ENCODE measurements at regions not wholly inside any gene's neighbourhood (a gene's known extent, or its start where the extent isn't known, plus 50 kb on each side); places are given as distances from the start of the nearest gene placed in this dataset.

DNA sequence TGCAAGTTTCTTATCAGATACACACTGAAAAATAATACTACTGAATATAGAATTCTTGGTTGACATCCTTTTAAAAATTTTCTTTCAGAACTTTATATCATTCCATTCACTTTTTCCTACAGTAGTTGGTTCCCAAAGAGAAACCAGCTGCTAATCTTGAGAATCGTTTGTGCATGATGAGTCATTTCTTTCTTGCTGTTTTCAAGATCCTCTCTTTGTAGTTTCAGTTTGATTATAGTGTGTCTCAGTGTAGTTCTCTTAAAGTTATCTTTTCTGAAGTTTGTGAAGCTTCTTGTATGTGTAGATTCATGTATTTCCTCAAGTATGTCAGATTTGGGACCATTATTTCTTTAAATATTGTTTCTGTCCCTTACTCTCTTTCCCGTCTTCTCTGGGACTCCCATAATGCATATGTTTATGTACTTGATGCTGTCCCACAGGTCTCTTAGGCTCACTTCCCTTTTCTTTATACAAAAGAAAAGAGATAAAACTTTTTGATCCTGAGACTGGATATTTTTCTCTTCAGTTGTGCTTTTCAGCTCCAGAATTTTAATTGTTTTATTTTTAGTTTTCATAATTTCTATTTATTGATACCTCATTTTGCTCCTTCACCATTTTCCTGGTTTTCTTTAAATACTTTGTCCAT, 801.0 kb downstream of the TDRD15 start:
- Histone ChIP-seq H3K9me3 (ENCODE audit: low read length) (peaks cover 57% of the 10 kb centered on the region), H3K27ac (ENCODE audit: extremely low read length, insufficient read depth, low read length) (no peak overlapping the region), H4K20me1 (ENCODE audit: insufficient read depth, low read length) (no peaks in the 10 kb centered on the region), H3K4me2 (ENCODE audit: low read depth, low read length) (no peak overlapping the region), H3K36me3 (replicated peaks in 1 of 2; ENCODE audit: control insufficient read depth in 1 of 2, insufficient read depth in 2 of 2, low read length in 2 of 2) (no peaks in the 10 kb centered on the region), H3K4me1 (ENCODE audit: insufficient read depth, low read length) (no peaks in the 10 kb centered on the region), H3K79me2 (ENCODE audit: insufficient read depth, low read length) (no peaks in the 10 kb centered on the region), H3K9ac (ENCODE audit: insufficient read depth, low read depth, low read length) (no peak overlapping the region), H3K4me3 (replicated peaks in 1 of 3; ENCODE audit: insufficient read depth in 1 of 3, low read depth in 2 of 3, low read length in 3 of 3) (no peak overlapping the region), H3K27me3 (ENCODE audit: control insufficient read depth in 1 of 2, insufficient read depth in 2 of 2, low read length in 2 of 2) (no peaks in the 10 kb centered on the region), H2AFZ (ENCODE audit: low read length) (no peak overlapping the region)
- ATAC-seq (no peak), FAIRE-seq (no peak), DNase-seq (ENCODE audit: low spot score) (no peak)
- intact Hi-C loops (cut with micrococcal nuclease; ENCODE audit: unreplicated experiment), result no loop called here
- POLR2A ChIA-PET, result no interaction called here
- CTCF ChIA-PET (ENCODE audit: low intra/inter-chr PET ratio, low total read pairs), result no interaction called here
- in situ Hi-C loops (cut with HindIII; ENCODE audit: extremely low pct_ligation_motif_present, low pct_unique_long_range_greater_than_20kb), result no loop called here
- TF ChIP-seq ZNF891 (CRISPR knock-in tag; IDR thresholded peaks at IDR 0.05) (no peak), ZFP1 (CRISPR knock-in tag; IDR thresholded peaks at IDR 0.05) (no peak), IRX3 (CRISPR knock-in tag; IDR thresholded peaks at IDR 0.05; ENCODE audit: borderline replicate concordance, low read depth) (no peak), IKZF1 (IDR thresholded peaks at IDR 0.05) (no peak), TBX2 (CRISPR knock-in tag; IDR thresholded peaks at IDR 0.05; ENCODE audit: borderline replicate concordance) (no peak), ZNF7 (CRISPR knock-in tag; IDR thresholded peaks at IDR 0.05) (no peak), CEBPB (IDR thresholded peaks at IDR 0.05; ENCODE audit: borderline replicate concordance, low read depth, low read length) (no peak), HES4 (CRISPR knock-in tag; IDR thresholded peaks at IDR 0.05; ENCODE audit: borderline replicate concordance) (no peak), KMT2B (CRISPR knock-in tag; IDR thresholded peaks at IDR 0.05) (no peak), ZNF776 (CRISPR knock-in tag; IDR thresholded peaks at IDR 0.05) (no peak), NCOA2 (CRISPR knock-in tag; IDR thresholded peaks at IDR 0.05) (no peak)
- TF ChIP-seq, protein P1, sequence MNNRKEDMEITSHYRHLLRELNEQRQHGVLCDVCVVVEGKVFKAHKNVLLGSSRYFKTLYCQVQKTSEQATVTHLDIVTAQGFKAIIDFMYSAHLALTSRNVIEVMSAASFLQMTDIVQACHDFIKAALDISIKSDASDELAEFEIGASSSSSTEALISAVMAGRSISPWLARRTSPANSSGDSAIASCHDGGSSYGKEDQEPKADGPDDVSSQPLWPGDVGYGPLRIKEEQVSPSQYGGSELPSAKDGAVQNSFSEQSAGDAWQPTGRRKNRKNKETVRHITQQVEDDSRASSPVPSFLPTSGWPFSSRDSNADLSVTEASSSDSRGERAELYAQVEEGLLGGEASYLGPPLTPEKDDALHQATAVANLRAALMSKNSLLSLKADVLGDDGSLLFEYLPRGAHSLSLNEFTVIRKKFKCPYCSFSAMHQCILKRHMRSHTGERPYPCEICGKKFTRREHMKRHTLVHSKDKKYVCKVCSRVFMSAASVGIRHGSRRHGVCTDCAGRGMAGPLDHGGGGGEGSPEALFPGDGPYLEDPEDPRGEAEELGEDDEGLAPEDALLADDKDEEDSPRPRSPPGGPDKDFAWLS (CRISPR knock-in tag; IDR thresholded peaks at IDR 0.05; ENCODE audit: borderline replicate concordance), result no peak
- TF ChIP-seq, protein P2, sequence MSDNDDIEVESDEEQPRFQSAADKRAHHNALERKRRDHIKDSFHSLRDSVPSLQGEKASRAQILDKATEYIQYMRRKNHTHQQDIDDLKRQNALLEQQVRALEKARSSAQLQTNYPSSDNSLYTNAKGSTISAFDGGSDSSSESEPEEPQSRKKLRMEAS (IDR thresholded peaks at IDR 0.05), result no peak
- TF ChIP-seq, protein P3, sequence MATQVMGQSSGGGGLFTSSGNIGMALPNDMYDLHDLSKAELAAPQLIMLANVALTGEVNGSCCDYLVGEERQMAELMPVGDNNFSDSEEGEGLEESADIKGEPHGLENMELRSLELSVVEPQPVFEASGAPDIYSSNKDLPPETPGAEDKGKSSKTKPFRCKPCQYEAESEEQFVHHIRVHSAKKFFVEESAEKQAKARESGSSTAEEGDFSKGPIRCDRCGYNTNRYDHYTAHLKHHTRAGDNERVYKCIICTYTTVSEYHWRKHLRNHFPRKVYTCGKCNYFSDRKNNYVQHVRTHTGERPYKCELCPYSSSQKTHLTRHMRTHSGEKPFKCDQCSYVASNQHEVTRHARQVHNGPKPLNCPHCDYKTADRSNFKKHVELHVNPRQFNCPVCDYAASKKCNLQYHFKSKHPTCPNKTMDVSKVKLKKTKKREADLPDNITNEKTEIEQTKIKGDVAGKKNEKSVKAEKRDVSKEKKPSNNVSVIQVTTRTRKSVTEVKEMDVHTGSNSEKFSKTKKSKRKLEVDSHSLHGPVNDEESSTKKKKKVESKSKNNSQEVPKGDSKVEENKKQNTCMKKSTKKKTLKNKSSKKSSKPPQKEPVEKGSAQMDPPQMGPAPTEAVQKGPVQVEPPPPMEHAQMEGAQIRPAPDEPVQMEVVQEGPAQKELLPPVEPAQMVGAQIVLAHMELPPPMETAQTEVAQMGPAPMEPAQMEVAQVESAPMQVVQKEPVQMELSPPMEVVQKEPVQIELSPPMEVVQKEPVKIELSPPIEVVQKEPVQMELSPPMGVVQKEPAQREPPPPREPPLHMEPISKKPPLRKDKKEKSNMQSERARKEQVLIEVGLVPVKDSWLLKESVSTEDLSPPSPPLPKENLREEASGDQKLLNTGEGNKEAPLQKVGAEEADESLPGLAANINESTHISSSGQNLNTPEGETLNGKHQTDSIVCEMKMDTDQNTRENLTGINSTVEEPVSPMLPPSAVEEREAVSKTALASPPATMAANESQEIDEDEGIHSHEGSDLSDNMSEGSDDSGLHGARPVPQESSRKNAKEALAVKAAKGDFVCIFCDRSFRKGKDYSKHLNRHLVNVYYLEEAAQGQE (IDR thresholded peaks at IDR 0.05; ENCODE audit: borderline replicate concordance in 1 of 2, low read depth in 1 of 2, low read length in 2 of 2), result no peak
- WGBS (ENCODE audit: low lambda C conversion rate), result 2% methylated on average over 2 of the region's 2 CpGs
- BruUV-seq (replicated peaks), result no TSS peak

All from HepG2 (cell line).